BE2C (cell line): ENCODE measurements at regions not wholly inside any gene's neighbourhood (a gene's known extent, or its start where the extent isn't known, plus 50 kb on each side); places are given as distances from the start of the nearest gene placed in this dataset.

Experiments used
- DNase-seq: peaks from one replicate; pipeline ENCODE4 v3.0.0-alpha.2; 2020
- H3K27me3 ChIP-seq: fragments of 250-450 bp; sonication (Bioruptor Pico); 2 replicates; pipeline ENCODE4 v1.5.1; 2020; ENCODE audit warnings: mild to moderate bottlenecking
- H3K36me3 ChIP-seq: fragments of 250-450 bp; sonication (Bioruptor Pico); 2 replicates; pipeline ENCODE4 v1.5.1; 2020; ENCODE audit warnings: mild to moderate bottlenecking
- H3K4me1 ChIP-seq: fragments of 250-450 bp; sonication (Bioruptor Pico); 2 replicates; pipeline ENCODE4 v1.5.1; 2020
- H3K4me3 ChIP-seq: 2 replicates; pipeline ENCODE4 v1.5.1; 2011; ENCODE audit warnings: low read depth, low read length
- H3K9me3 ChIP-seq: fragments of 250-450 bp; sonication (Bioruptor Pico); 2 replicates; pipeline ENCODE4 v1.5.1; 2020
- TF ChIP-seq, protein P1 (sequence below): IDR thresholded peaks from 2 replicates; pipeline ENCODE4 v1.5.1; 2012; ENCODE audit warnings: mild to moderate bottlenecking, low read depth, low read length

GRCh38 chr6:141259091-141259490 is 873.6 kb upstream of the GJE1 start:
- no peak overlapping the region for H3K4me3 ChIP-seq
- H3K9me3 ChIP-seq: no peaks in the 10 kb centered on the region
- no peaks in the 10 kb centered on the region for H3K36me3 ChIP-seq
- H3K27me3 ChIP-seq: no peaks in the 10 kb centered on the region
- DNase-seq: no peak
- no peaks in the 10 kb centered on the region for H3K4me1 ChIP-seq
- TF ChIP-seq, protein P1, sequence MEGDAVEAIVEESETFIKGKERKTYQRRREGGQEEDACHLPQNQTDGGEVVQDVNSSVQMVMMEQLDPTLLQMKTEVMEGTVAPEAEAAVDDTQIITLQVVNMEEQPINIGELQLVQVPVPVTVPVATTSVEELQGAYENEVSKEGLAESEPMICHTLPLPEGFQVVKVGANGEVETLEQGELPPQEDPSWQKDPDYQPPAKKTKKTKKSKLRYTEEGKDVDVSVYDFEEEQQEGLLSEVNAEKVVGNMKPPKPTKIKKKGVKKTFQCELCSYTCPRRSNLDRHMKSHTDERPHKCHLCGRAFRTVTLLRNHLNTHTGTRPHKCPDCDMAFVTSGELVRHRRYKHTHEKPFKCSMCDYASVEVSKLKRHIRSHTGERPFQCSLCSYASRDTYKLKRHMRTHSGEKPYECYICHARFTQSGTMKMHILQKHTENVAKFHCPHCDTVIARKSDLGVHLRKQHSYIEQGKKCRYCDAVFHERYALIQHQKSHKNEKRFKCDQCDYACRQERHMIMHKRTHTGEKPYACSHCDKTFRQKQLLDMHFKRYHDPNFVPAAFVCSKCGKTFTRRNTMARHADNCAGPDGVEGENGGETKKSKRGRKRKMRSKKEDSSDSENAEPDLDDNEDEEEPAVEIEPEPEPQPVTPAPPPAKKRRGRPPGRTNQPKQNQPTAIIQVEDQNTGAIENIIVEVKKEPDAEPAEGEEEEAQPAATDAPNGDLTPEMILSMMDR: no peak

- H3K36me3 ChIP-seq: no peaks in the 10 kb centered on the region
- H3K27me3 ChIP-seq: no peaks in the 10 kb centered on the region
- TF ChIP-seq, protein P1: no peak
- no peaks in the 10 kb centered on the region for H3K4me1 ChIP-seq
- no peaks in the 10 kb centered on the region for H3K9me3 ChIP-seq
- H3K4me3 ChIP-seq: no peak overlapping the region
- no peak for DNase-seq
Observed at GRCh38 chr6:141258516-141258915, 874.2 kb upstream of the GJE1 start.

DNA sequence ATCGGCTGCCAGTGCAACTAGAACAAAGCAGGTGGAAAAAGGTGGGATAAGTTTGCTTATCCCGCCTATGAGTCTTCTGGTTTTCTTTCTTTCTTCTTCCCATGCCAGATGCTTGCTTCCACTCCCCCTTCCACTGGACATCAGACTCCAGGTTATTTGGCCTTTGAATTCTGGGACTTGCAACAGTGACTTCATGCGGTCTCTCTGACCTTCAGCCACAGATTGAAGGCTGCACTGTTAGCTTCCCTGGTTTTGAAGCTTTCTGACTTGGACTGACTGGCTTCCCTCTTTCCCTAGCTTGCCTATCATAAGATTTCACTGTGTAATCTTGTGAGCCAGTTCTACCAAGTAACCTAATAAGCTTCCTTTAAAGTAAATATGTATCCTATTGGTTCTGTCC is 878.4 kb upstream of the GJE1 start:
- TF ChIP-seq, protein P1: no peak
- DNase-seq: no peak
- H3K4me3 ChIP-seq: no peak overlapping the region
- no peaks in the 10 kb centered on the region for H3K9me3 ChIP-seq
- no peaks in the 10 kb centered on the region for H3K36me3 ChIP-seq
- H3K4me1 ChIP-seq: no peaks in the 10 kb centered on the region
- no peaks in the 10 kb centered on the region for H3K27me3 ChIP-seq

GRCh38 chr6:141252828-141253608 is 879.7 kb upstream of the GJE1 start:
- DNase-seq: no peak
- H3K27me3 ChIP-seq: no peaks in the 10 kb centered on the region
- no peaks in the 10 kb centered on the region for H3K9me3 ChIP-seq
- no peaks in the 10 kb centered on the region for H3K36me3 ChIP-seq
- no peaks in the 10 kb centered on the region for H3K4me1 ChIP-seq
- H3K4me3 ChIP-seq: no peak overlapping the region
- TF ChIP-seq, protein P1: no peak

DNA sequence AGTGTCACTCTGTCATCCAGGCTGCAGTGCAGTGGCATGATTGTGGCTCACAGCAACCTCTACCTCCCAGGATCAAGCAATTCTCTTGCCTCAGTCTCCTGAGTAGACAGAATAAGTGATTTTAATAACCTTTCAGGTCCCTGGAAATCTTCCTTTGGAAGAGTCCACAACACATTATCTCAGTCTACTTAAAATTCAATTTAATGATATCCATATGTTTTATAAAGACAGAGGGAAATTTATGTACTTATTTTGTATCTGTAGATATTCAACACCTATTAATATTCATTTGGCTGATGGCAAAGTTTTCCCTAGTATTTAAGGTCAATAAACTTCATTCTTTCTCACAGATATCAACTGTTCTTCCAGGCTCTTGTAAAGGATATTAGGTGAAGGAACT is 881.4 kb upstream of the GJE1 start:
- Histone ChIP-seq H3K36me3 (no peaks in the 10 kb centered on the region), H3K9me3 (no peaks in the 10 kb centered on the region), H3K27me3 (no peaks in the 10 kb centered on the region), H3K4me1 (no peaks in the 10 kb centered on the region), H3K4me3 (no peak overlapping the region)
- TF ChIP-seq, protein P1: no peak
- DNase-seq: no peak

GRCh38 chr6:141248021-141248799 is 884.5 kb upstream of the GJE1 start:
- Histone ChIP-seq H3K36me3 (no peaks in the 10 kb centered on the region), H3K27me3 (no peaks in the 10 kb centered on the region), H3K4me3 (no peak overlapping the region), H3K9me3 (no peaks in the 10 kb centered on the region), H3K4me1 (no peaks in the 10 kb centered on the region)
- TF ChIP-seq, protein P1: no peak
- DNase-seq: no peak
